HG02623 (cell line): ENCODE measurements at regions not wholly inside any gene's neighbourhood (a gene's known extent, or its start where the extent isn't known, plus 50 kb on each side); places are given as distances from the start of the nearest gene placed in this dataset.
"Not testable (repeated sequence)": the region's sequence is repeated elsewhere in the genome, so short reads cannot be mapped to it uniquely, and the experiment has no call there.

Source experiments
- ATAC-seq: cut with Tn5 transposase; IDR thresholded peaks from one replicate; pipeline ENCODE4 v1.9.1; 2021; ENCODE audit warnings: moderate library complexity; ENCODE audit not compliant: unreplicated experiment

DNA sequence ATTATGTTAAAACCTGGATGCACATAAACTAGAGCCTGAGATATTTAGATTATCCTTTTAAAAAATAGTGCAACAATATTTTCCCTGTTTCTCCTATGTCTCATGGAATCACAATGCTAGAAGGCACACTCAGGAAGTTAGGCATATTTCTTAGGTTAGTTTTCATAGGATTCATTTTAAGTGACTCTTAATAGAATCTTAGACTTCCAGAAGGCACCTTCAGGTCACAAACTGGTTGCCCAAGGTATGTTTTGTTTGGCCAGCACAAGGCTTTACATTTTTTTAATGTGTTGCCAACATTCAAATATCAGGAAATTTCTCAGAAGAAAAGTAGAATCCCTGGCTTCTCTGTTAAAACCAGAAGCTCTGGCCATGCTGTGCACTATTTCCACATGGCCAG, 129.3 kb downstream of the LNPK start:
- no peak for ATAC-seq

GRCh38 chr2:175872005-175872348, 130.1 kb downstream of the LNPK start:
- ATAC-seq = no peak

DNA sequence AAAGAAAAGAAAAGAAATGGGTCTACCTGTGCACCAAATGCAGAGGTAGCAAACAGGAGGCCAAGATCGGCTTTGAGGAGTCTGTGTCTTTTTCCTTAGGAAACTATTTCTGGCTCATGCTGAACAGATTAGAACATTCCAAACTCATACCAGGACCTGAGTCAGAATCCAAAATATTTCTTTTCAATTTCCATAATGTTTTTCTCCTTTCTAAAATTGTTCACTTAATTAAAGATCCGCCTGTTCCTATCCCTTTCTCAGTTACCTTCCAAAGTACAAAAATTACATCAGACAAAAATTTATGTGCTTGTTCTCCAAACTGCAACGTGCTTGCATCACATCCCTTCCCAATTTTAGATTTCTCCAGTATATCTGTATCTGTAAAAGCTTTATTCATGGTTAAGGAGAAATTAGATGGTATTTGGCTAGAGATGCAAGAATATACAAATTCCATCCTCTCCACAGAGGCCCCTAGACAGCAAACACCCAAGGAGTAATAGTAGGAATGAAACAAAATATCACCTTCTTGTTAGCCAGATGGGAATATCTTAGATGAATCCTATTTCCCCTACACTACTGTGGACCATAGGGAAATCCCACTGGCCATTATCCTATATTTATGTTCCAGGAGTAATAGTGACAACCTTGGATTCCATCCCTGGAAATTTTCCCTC, 130.6 kb downstream of the LNPK start:
- ATAC-seq = no peak

DNA sequence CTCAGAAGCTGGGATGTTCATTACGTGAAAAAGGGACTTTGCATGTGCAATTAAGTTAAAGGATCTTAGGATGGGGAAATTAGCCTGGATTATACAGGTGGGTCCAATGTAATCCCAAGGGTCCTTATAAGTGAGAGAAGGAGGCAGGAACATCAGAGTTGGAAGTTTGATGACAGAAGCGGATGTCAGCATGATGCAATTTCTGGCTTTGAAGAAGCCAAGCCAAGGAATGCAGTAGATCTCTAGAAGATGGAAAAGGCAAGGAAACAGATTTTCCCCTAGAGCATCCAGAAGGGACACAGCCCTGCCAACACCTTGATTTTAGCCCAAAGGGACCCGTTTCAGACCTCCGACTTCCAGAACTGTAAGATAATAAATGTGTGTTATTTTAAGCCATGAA, 136.4 kb downstream of the LNPK start:
- no peak for ATAC-seq

DNA sequence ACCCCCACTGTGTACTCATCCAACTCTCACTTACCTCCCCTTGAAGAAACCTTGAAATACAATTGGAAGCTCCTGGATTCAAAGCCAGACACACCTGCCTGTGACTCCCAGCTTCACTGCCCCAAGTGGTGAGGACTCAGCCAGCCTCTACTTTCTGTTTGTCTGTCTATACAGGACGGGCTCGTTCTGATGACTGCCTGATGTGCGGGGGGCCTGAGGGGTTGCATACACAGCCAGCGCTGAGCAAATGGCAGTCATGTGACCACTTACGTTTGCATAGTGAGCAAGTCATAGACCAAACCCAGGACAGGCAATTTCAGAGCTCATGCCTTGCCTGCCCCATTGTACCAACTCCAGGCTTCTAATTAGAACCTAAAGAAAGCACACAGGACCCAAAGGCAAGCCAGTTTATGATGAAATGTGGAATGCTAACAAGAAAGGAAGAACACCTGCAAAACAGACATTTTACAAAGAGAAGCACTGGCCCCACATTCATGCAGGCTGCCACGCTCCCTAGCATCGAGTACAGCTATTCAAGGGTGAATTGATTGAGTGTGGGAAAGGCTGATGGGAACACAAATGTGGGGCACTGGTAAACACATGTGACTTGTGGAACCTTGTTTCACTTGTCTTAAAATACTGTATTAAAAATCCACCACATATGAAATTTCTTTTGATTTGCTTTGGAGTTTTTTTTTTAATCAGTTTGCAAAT, 137.8 kb downstream of the LNPK start:
- no peak for ATAC-seq

DNA sequence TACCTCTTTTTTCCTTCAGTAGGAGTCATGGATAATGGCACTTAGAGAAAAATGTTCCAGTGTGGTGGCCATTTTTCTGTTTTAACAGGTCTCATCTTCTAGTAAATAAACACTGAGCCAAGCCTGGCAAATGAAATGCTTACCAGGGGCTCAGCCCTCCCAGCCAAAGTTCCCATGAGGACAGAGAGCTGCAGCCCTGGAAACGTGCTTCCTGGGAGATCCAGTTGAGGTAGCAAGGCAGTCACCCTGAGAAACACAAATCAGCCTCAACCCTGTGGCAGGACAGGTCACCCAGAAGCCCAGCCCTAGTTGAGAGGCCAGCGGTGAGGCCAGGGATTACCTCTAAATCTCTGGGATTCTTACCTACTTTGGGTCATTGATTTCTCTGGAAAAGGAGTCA, 140.1 kb downstream of the LNPK start:
- ATAC-seq = no peak

GRCh38 chr2:175855794-175856453, 146.1 kb downstream of the LNPK start:
- no peak for ATAC-seq

- ATAC-seq = no peak
Measured at GRCh38 chr2:175855236-175855635, 146.8 kb downstream of the LNPK start.

GRCh38 chr2:175854665-175855064, 147.4 kb downstream of the LNPK start:
- ATAC-seq = no peak

GRCh38 chr2:175854129-175854528, 147.9 kb downstream of the LNPK start:
- ATAC-seq = no peak

- ATAC-seq = no peak
Measured at GRCh38 chr2:175853616-175853890, 148.5 kb downstream of the LNPK start.

DNA sequence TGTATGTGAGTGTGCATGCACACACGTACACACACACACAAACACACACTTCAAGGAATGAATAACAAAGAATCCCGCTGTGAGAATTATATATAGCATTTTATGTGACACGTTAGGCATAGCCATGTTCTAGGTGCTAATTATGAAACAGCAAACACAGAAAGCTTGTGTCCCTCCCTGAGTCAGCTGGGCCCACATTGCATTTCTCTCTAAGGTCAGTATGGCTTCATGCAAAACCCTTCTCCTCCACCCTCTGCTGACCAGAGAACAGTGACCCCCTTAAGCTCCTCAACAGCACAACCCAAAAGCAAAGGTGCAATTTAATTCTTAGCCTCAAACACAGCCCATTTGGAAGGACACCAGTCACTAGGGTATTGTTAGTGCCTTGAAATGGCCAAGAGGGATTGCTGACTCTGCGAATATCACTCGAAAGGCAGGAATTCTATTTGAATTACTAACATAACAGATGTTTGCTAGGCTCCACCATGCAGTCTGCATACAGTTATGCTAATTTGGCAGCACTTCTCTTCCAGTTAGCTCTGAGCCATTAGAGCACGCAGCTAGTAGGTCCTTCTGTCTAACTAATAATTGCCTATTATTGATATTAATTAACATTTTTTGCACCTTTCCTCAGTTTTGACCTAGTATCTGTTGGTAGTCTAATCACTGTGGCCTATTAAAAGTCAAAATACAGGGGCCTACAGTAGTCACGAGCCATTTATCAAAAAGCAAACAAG, 149.0 kb downstream of the LNPK start:
- no peak for ATAC-seq

DNA sequence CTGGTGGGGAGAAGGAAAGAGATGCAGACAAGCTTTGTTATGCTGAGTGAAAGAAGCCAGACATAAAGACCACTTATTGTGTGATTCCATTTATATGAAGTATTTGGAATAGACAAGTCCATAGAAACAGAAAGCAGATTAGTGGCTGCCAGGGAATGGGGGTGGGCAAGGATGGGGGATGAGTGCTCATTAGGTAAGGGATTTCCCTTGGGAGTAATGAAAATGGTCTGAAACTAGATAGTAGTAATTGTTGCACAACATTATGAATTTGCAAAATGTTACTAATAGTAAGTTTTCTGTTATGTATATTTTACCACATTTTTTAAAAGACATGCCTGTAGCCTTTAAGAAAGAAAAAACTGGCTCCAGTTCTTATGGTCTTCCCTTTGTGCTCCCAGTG, 154.9 kb downstream of the LNPK start:
- no peak for ATAC-seq

GRCh38 chr2:175844169-175844568, 157.9 kb downstream of the LNPK start:
- no peak for ATAC-seq

GRCh38 chr2:175843625-175844024, 158.4 kb downstream of the LNPK start:
- no peak for ATAC-seq

GRCh38 chr2:175842996-175843395, 159.1 kb downstream of the LNPK start:
- no peak for ATAC-seq

DNA sequence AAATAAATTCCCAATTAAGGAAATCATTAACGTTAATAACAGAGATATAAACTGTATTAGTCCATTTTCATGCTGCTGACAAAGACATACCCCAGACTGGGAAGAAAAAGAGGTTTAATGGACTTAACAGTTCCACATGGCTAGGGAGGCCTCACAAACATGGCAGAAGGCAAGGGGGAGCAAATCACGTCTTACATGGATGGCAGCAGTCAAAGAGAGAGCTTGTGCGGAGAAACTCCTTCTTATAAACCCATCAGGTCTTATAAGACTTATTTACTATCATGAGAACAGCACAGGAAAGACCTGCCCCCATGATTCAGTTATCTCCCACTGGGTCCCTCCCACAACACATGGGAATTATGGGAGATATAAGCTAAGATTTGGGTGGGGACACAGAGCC, 161.3 kb downstream of the LNPK start:
- ATAC-seq = not testable (repeated sequence)

DNA sequence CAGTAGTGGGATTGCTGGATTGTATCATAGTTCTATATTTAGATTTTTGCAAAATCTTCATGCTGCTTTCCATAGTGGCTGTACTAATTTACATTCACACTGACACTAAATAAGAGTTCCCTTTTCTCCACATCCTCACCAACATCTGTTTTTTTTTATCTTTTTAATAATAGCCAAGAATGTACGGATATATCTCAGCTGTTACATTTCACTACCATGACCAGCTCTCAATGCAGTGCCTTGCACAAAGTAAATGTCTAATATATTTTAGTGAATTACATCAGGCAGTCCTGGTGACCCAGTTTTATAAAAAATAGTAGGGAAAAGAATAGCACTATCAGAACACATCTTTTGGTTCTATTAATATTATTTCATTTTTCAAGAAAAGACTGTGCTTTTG, 161.8 kb downstream of the LNPK start:
- no peak for ATAC-seq

DNA sequence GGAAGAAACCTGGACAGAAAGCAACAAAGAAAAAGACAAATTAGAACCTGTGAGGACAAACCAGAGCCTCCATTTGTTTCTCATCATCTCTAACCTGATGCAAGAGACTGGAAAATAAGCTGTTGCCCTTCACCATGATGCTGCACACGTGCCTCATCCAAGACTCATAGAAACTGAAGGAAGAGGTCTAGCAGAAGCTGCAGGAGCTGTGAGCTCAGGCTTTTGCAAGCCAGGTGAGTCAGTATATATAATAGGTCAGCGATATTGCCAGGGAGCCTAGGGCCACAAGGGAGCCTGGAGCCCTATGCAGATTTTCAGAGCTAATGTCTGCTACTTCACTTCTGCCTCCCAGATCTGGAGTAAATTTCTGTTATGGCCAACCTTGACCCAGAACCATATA, 163.1 kb downstream of the LNPK start:
- ATAC-seq = no peak

DNA sequence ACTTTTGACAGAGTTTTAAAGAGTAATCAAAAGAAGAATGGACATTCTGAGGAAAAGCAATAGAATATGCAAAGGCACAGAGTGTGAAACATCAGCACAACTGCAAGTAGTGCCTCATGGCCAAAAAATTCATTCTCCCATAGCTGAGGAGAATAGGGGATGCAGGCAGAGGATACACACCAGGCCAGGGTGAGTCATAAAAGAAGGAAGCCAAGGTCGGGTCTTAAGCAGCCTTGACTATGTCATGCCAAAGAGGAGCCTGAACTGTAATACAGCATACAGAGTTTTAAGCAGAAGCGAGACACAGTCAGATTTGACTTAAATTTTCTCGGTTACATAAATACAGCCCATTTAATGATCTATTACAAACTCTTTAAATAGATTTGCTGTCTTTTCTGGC, 165.0 kb downstream of the LNPK start:
- no peak for ATAC-seq

GRCh38 chr2:175836361-175836760, 165.7 kb downstream of the LNPK start:
- ATAC-seq = no peak

- no peak for ATAC-seq
Measured at GRCh38 chr2:175834477-175834876, 167.6 kb downstream of the LNPK start.
